ENCODE measurements at regions not wholly inside any gene's neighbourhood (a gene's known extent, or its start where the extent isn't known, plus 50 kb on each side); places are given as distances from the start of the nearest gene placed in this dataset.

- TF ChIP-seq CTCF (conservative IDR thresholded peaks at IDR 0.05; ENCODE audit: low read depth, low read length) = no peak
- no peak for TF ChIP-seq EZH2 (IDR thresholded peaks at IDR 0.05; ENCODE audit: borderline replicate concordance, low read depth, low read length, poor library complexity, severe bottlenecking)
- Histone ChIP-seq H3K9me3 (ENCODE audit: low read depth, low read length, poor library complexity, severe bottlenecking) (no peaks in the 10 kb centered on the region), H3K27me3 (replicated peaks; ENCODE audit: insufficient read depth, low read depth, low read length, poor library complexity) (no peaks in the 10 kb centered on the region), H3K27ac (ENCODE audit: low read depth, low read length, poor library complexity, severe bottlenecking) (no peak overlapping the region), H3K4me1 (ENCODE audit: insufficient read depth, low read length, poor library complexity, severe bottlenecking) (no peaks in the 10 kb centered on the region), H3K4me3 (ENCODE audit: low read depth, low read length, poor library complexity, severe bottlenecking) (no peak overlapping the region), H3K36me3 (ENCODE audit: insufficient read depth, low read length, poor library complexity, severe bottlenecking) (no peaks in the 10 kb centered on the region)
- intact Hi-C loops (cut with micrococcal nuclease; ENCODE audit: unreplicated experiment) = no loop called here
- POLR2A ChIA-PET (ENCODE audit: low non-redundant PET) = no interaction called here
- no TSS peak for BruUV-seq (replicated peaks)
- CTCF ChIA-PET = no interaction called here
- DNase-seq (ENCODE audit: low spot score) = no peak
Observed at GRCh38 chr17:62164747-62165722, 100.0 kb upstream of the MED13 start.

- ChIA-PET POLR2A (ENCODE audit: low non-redundant PET) (no interaction called here), CTCF (no interaction called here)
- DNase-seq (ENCODE audit: low spot score) = no peak
- no TSS peak for BruUV-seq (replicated peaks)
- Histone ChIP-seq H3K9me3 (ENCODE audit: low read depth, low read length, poor library complexity, severe bottlenecking) (no peaks in the 10 kb centered on the region), H3K27ac (ENCODE audit: low read depth, low read length, poor library complexity, severe bottlenecking) (no peak overlapping the region), H3K4me1 (ENCODE audit: insufficient read depth, low read length, poor library complexity, severe bottlenecking) (no peaks in the 10 kb centered on the region), H3K27me3 (replicated peaks; ENCODE audit: insufficient read depth, low read depth, low read length, poor library complexity) (no peaks in the 10 kb centered on the region), H3K36me3 (ENCODE audit: insufficient read depth, low read length, poor library complexity, severe bottlenecking) (no peaks in the 10 kb centered on the region), H3K4me3 (ENCODE audit: low read depth, low read length, poor library complexity, severe bottlenecking) (no peak overlapping the region)
- no peak for TF ChIP-seq CTCF (conservative IDR thresholded peaks at IDR 0.05; ENCODE audit: low read depth, low read length)
- TF ChIP-seq EZH2 (IDR thresholded peaks at IDR 0.05; ENCODE audit: borderline replicate concordance, low read depth, low read length, poor library complexity, severe bottlenecking) = no peak
- intact Hi-C loops (cut with micrococcal nuclease; ENCODE audit: unreplicated experiment) = no loop called here
Observed at GRCh38 chr17:62163847-62164246, 98.8 kb upstream of the MED13 start.

- intact Hi-C loops (cut with micrococcal nuclease; ENCODE audit: unreplicated experiment) = no loop called here
Observed at GRCh38 chr17:62162898-62163297, 97.8 kb upstream of the MED13 start.

More at GRCh38 chr17:62162898-62163297, 97.8 kb upstream of the MED13 start:
- Histone ChIP-seq H3K36me3 (ENCODE audit: insufficient read depth, low read length, poor library complexity, severe bottlenecking) (no peaks in the 10 kb centered on the region), H3K4me1 (ENCODE audit: insufficient read depth, low read length, poor library complexity, severe bottlenecking) (no peaks in the 10 kb centered on the region), H3K27ac (ENCODE audit: low read depth, low read length, poor library complexity, severe bottlenecking) (no peak overlapping the region), H3K27me3 (replicated peaks; ENCODE audit: insufficient read depth, low read depth, low read length, poor library complexity) (no peaks in the 10 kb centered on the region), H3K9me3 (ENCODE audit: low read depth, low read length, poor library complexity, severe bottlenecking) (no peaks in the 10 kb centered on the region), H3K4me3 (ENCODE audit: low read depth, low read length, poor library complexity, severe bottlenecking) (no peak overlapping the region)
- ChIA-PET CTCF (no interaction called here), POLR2A (ENCODE audit: low non-redundant PET) (no interaction called here)
- TF ChIP-seq CTCF (conservative IDR thresholded peaks at IDR 0.05; ENCODE audit: low read depth, low read length) (no peak), EZH2 (IDR thresholded peaks at IDR 0.05; ENCODE audit: borderline replicate concordance, low read depth, low read length, poor library complexity, severe bottlenecking) (no peak)
- BruUV-seq (replicated peaks) = no TSS peak
- DNase-seq (ENCODE audit: low spot score) = no peak
